HG03432 (cell line): ENCODE measurements at regions not wholly inside any gene's neighbourhood (a gene's known extent, or its start where the extent isn't known, plus 50 kb on each side); places are given as distances from the start of the nearest gene placed in this dataset.
"Not testable (repeated sequence)": the region's sequence is repeated elsewhere in the genome, so short reads cannot be mapped to it uniquely, and the experiment has no call there.

Experiments
- ATAC-seq: cut with Tn5 transposase; IDR thresholded peaks from one replicate; pipeline ENCODE4 v1.9.1; 2021; ENCODE audit warnings: mild to moderate bottlenecking, moderate library complexity; ENCODE audit not compliant: unreplicated experiment

GRCh38 chr4:28514766-28515165, 1654.1 kb downstream of the STIM2 start:
- ATAC-seq = not testable (repeated sequence)

- ATAC-seq = no peak
Observed at GRCh38 chr4:28518561-28519165, 1658.0 kb downstream of the STIM2 start.

GRCh38 chr4:28523681-28524190, 1663.1 kb downstream of the STIM2 start:
- ATAC-seq = no peak

GRCh38 chr4:28536124-28536523, 1675.5 kb downstream of the STIM2 start:
- no peak for ATAC-seq

- no peak for ATAC-seq
Observed at GRCh38 chr4:28545986-28546385, 1685.3 kb downstream of the STIM2 start.

GRCh38 chr4:28548136-28548535, 1687.5 kb downstream of the STIM2 start:
- ATAC-seq = no peak

- no peak for ATAC-seq
Observed at GRCh38 chr4:28548594-28548993, 1688.0 kb downstream of the STIM2 start.

- no peak for ATAC-seq
Observed at GRCh38 chr4:28555866-28556265, 1695.2 kb downstream of the STIM2 start.

- no peak for ATAC-seq
Observed at GRCh38 chr4:28557755-28558154, 1697.1 kb downstream of the STIM2 start.

- ATAC-seq = no peak
Observed at GRCh38 chr4:28558895-28559294, 1698.3 kb downstream of the STIM2 start.

- no peak for ATAC-seq
Observed at GRCh38 chr4:28562913-28563312, 1702.3 kb downstream of the STIM2 start.

- no peak for ATAC-seq
Observed at GRCh38 chr4:28565396-28565795, 1704.8 kb downstream of the STIM2 start.

GRCh38 chr4:28600958-28601357, 1740.3 kb downstream of the STIM2 start:
- ATAC-seq = no peak

GRCh38 chr4:28621591-28621990, 1761.0 kb downstream of the STIM2 start:
- no peak for ATAC-seq

- ATAC-seq = no peak
Observed at GRCh38 chr4:28636971-28637370, 1776.3 kb downstream of the STIM2 start.

- no peak for ATAC-seq
Observed at GRCh38 chr4:28639747-28640146, 1779.1 kb downstream of the STIM2 start.

- no peak for ATAC-seq
Observed at GRCh38 chr4:28654618-28655017, 1794.0 kb downstream of the STIM2 start.

GRCh38 chr4:28665306-28665705, 1804.7 kb downstream of the STIM2 start:
- ATAC-seq = no peak

GRCh38 chr4:28675582-28675981, 1814.9 kb downstream of the STIM2 start:
- ATAC-seq = no peak

- no peak for ATAC-seq
Observed at GRCh38 chr4:28677808-28678207, 1817.2 kb downstream of the STIM2 start.

GRCh38 chr4:28682847-28683246, 1822.2 kb downstream of the STIM2 start:
- ATAC-seq = no peak

- ATAC-seq = peak; percentile 75
Observed at GRCh38 chr4:28686618-28687017, 1826.0 kb downstream of the STIM2 start.

GRCh38 chr4:28690890-28691289, 1830.2 kb downstream of the STIM2 start:
- no peak for ATAC-seq
